Kidney (tissue), 13 donors: ENCODE measurements at regions not wholly inside any gene's neighbourhood (a gene's known extent, or its start where the extent isn't known, plus 50 kb on each side); places are given as distances from the start of the nearest gene placed in this dataset.

Experiments used
- DNase-seq, 5 donors: peaks; one replicate each; pipeline ENCODE4 v3.0.0-alpha.2; 2013 to 2020
- FAIRE-seq: peaks from 2 replicates; lab custom pipeline; 2012; peaks lifted over from hg19 to GRCh38; lab: Jason Lieb, UNC
- H3K27ac ChIP-seq, 2 donors: one replicate each; pipeline ENCODE4 v1.7.0; 2013; ENCODE audit warnings: low read depth in 2 of 2, low read length in 2 of 2, inconsistent platforms in 1 of 2
- H3K27me3 ChIP-seq: one replicate; pipeline ENCODE4 v1.7.1; 2013; ENCODE audit warnings: low read length, inconsistent platforms; ENCODE audit not compliant: control insufficient read depth, insufficient read depth
- H3K36me3 ChIP-seq, 3 donors: one replicate each; pipeline versions ENCODE4 v1.7.0 to v1.7.1; 2013; ENCODE audit warnings: low read length in 3 of 3, control low read depth in 1 of 3, inconsistent platforms in 1 of 3; ENCODE audit not compliant: insufficient read depth in 3 of 3, control insufficient read depth in 2 of 3
- H3K4me1 ChIP-seq, 3 donors: one replicate each; pipeline versions ENCODE4 v1.7.0 to v1.7.1; 2013; ENCODE audit warnings: low read length in 3 of 3, inconsistent platforms in 1 of 3, low read depth in 1 of 3; ENCODE audit not compliant: control insufficient read depth in 2 of 3, insufficient read depth in 2 of 3
- H3K4me3 ChIP-seq, 3 donors: one replicate each; pipeline versions ENCODE4 v1.7.0 to v1.8.1; 2013; ENCODE audit warnings: low read length in 3 of 3, control low read depth in 1 of 3, inconsistent platforms in 1 of 3
- H3K9ac ChIP-seq, 3 donors: one replicate each; pipeline versions ENCODE4 v1.7.0 to v1.7.1; 2013; ENCODE audit warnings: low read length in 3 of 3, control low read depth in 1 of 3, inconsistent platforms in 1 of 3
- H3K9me3 ChIP-seq, 3 donors: one replicate each; pipeline versions ENCODE4 v1.7.0 to v1.7.1; 2013; ENCODE audit warnings: low read length in 3 of 3, control low read depth in 1 of 3, inconsistent platforms in 1 of 3; ENCODE audit not compliant: control insufficient read depth in 2 of 3, insufficient read depth in 1 of 3
- intact Hi-C: fragments of 100-400 bp; cut with DNase I; formaldehyde crosslinking; loops from one replicate; pipeline ENCODE4 v1.11.1; 2022
- TF ChIP-seq, protein P1 (sequence below): IDR thresholded peaks from 3 replicates; pipeline ENCODE4 v1.5.1; 2012; ENCODE audit warnings: mild to moderate bottlenecking, moderate library complexity, borderline replicate concordance; ENCODE audit not compliant: insufficient read depth; ENCODE audit errors: extremely low read depth
- donor health status: control.
- donor health status: control.
- donor health status: control.
- donor health status: control.
- donor health status: control.
- donor health status: DM: yes; HTN: yes; CAD: no.
- donor health status: Normal renal cell carcinoma (clear cell type).

DNA sequence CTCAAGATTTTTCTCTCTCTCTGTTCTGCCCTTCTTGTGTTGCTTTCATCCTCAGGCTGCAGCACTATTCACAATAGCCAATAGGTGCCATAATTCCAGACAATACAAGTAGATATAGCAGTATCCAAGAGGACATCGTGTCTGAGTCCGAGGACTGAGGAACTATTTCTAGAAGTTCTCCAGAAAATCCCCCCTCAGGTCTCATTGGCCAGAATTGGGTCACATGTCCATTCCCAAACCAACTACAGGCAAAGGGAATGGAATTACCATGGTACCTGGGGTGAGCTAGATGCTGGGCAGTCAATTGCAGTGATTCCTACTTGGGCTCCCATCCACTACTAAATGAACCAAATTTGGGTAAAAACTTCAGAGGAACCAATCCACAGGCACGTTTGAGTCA, 301.9 kb upstream of the RASGEF1B start:
- intact Hi-C loops, result no loop called here
- FAIRE-seq, result no peak
- Histone ChIP-seq H3K36me3 (no peaks in the 10 kb centered on the region), H3K27me3 (no peaks in the 10 kb centered on the region), H3K9me3 (no peaks in the 10 kb centered on the region), H3K27ac (no peak overlapping the region), H3K9ac (no peak overlapping the region), H3K4me3 (no peak overlapping the region), H3K4me1 (no peaks in the 10 kb centered on the region)
- DNase-seq, result no peak
- TF ChIP-seq, protein P1, sequence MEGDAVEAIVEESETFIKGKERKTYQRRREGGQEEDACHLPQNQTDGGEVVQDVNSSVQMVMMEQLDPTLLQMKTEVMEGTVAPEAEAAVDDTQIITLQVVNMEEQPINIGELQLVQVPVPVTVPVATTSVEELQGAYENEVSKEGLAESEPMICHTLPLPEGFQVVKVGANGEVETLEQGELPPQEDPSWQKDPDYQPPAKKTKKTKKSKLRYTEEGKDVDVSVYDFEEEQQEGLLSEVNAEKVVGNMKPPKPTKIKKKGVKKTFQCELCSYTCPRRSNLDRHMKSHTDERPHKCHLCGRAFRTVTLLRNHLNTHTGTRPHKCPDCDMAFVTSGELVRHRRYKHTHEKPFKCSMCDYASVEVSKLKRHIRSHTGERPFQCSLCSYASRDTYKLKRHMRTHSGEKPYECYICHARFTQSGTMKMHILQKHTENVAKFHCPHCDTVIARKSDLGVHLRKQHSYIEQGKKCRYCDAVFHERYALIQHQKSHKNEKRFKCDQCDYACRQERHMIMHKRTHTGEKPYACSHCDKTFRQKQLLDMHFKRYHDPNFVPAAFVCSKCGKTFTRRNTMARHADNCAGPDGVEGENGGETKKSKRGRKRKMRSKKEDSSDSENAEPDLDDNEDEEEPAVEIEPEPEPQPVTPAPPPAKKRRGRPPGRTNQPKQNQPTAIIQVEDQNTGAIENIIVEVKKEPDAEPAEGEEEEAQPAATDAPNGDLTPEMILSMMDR, result no peak

DNA sequence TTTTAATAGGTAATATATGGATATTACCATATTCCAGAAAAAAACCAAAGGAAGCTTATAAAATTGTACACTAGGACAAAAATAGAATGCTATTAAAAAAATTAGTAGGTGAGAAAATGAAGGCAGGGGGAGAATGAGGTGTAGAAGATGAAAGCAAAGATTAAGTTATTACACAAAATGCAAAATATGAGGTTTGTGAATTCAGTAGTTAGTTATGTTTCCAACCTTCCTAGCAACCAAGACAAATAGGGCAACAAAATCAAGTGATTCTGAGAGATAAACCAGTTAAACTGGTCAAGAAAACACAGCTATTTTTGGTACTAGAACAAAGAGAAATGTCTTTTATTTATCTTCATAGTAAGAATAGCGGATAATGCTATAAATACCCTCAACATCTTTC, 300.0 kb upstream of the RASGEF1B start:
- Histone ChIP-seq H3K9ac (no peak overlapping the region), H3K27ac (no peak overlapping the region), H3K27me3 (no peaks in the 10 kb centered on the region), H3K9me3 (no peaks in the 10 kb centered on the region), H3K36me3 (no peaks in the 10 kb centered on the region), H3K4me1 (no peaks in the 10 kb centered on the region), H3K4me3 (no peak overlapping the region)
- FAIRE-seq, result no peak
- DNase-seq, result no peak
- TF ChIP-seq, protein P1, result no peak
- intact Hi-C loops, result no loop called here

DNA sequence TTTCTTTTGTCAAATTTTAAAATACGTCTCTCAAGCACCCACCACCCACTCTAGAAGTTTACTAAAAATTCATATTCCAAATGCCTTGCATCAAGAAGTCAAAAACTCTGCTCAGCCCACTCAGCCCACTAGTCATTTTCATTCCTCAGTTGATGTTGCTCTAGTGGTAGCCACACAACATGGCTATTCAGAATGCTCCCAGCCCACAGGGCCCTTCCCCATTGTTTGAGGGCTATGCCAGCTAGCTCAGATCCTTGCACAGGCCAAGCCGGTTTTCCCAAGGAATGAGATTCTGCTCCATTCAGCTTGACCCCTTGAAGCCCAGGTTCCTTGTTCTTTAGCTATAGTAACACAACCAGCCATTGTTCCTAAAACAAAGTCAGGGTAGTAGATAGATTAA, 297.5 kb upstream of the RASGEF1B start:
- DNase-seq (no peak), FAIRE-seq (no peak)
- Histone ChIP-seq H3K9ac (no peak overlapping the region), H3K27ac (no peak overlapping the region), H3K4me1 (no peaks in the 10 kb centered on the region), H3K9me3 (no peaks in the 10 kb centered on the region), H3K4me3 (no peak overlapping the region), H3K27me3 (no peaks in the 10 kb centered on the region), H3K36me3 (no peaks in the 10 kb centered on the region)
- intact Hi-C loops, result no loop called here
- TF ChIP-seq, protein P1, result no peak

DNA sequence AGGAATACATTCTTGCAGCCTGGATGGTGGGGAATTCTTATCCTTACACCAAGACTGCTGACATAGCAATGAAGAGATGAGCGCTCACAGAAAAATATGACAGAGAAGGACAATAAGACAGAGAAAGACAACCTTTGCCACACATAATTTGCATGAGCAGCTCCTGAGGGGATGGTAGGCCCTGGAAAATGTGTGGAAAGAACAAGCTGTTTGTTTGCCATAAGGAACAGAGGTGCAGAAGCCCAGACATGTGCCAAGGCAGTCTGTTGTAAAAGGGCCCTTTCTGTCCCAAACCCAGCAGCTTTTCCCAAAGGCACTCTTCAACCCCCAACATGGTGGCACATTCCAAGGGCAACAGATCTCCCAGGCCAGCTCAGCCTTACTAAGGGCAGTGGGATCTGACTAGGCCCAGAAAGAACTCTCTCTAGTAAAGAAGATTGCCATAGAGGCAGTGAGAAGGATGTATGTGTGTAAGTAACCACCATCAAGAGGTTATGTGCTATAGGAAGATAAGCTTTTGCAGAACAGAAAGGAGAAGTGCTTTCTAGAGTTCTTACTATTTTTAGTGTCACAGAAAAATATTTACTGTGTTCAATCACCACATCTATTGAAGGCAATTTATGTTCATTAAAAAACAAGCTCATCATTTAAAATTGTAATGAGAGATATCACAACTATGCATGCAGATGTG, 287.0 kb upstream of the RASGEF1B start:
- DNase-seq (no peak), FAIRE-seq (no peak)
- H3K9me3 ChIP-seq, result no peaks in the 10 kb centered on the region
- H3K9ac ChIP-seq, result no peak overlapping the region
- no peak overlapping the region for H3K27ac ChIP-seq
- TF ChIP-seq, protein P1, result no peak
- H3K27me3 ChIP-seq, result no peaks in the 10 kb centered on the region
- H3K4me3 ChIP-seq, result no peak overlapping the region
- intact Hi-C loops, result no loop called here
- H3K4me1 ChIP-seq, result no peaks in the 10 kb centered on the region
- no peaks in the 10 kb centered on the region for H3K36me3 ChIP-seq
